GM12878 (cell line): ENCODE measurements at regions not wholly inside any gene's neighbourhood (a gene's known extent, or its start where the extent isn't known, plus 50 kb on each side); places are given as distances from the start of the nearest gene placed in this dataset.

ENCODE experiments used
- ATAC-seq: fragments of 200-7000 bp; cut with Tn5 transposase; 3 replicates; pipeline ENCODE4 v1.9.1; 2020; ENCODE audit warnings: mild to moderate bottlenecking, moderate library complexity
- BruUV-seq: library from RNA; stranded (reverse); fragments of 400-500 nt; replicated peaks from 2 replicates; lab custom pipeline; 2021; lab: Mats Ljungman, UMichigan
- CTCF ChIA-PET: fragments of 300-600 bp; sonication (Branson Sonifier 250); formaldehyde crosslinking; extraction: SDS; loops from one replicate; lab custom pipeline; 2021; ENCODE audit warnings: inconsistent platforms; lab: Yijun Ruan, JAX
- POLR2A ChIA-PET: fragments of 350-600 bp; formaldehyde crosslinking; extraction: SDS; loops from one replicate; lab custom pipeline; 2021; ENCODE audit warnings: inconsistent platforms; lab: Charles Lee
- RAD21 ChIA-PET: fragments of 300-600 bp; sonication (Branson Sonifier 250); formaldehyde crosslinking; loops from one replicate; lab custom pipeline; 2023; ENCODE audit warnings: antibody characterized with exemption; ENCODE audit not compliant: unreplicated experiment; lab: Charles Lee
- SMC1A ChIA-PET: fragments of 300-600 bp; sonication (Branson Sonifier 250); formaldehyde crosslinking; loops from one replicate; lab custom pipeline; 2023; ENCODE audit not compliant: unreplicated experiment, uncharacterized antibody; lab: Charles Lee
- DNase-seq: peaks from one replicate; pipeline ENCODE4 v3.0.0-alpha.2; 2011; ENCODE audit warnings: low read depth, low spot score
- FAIRE-seq: peaks from 3 replicates; lab custom pipeline; 2011; peaks lifted over from hg19 to GRCh38; lab: Jason Lieb, UNC
- H2AFZ ChIP-seq: 2 replicates; pipeline ENCODE4 v1.6.0; 2011; ENCODE audit warnings: low read depth, low read length, control low read depth; ENCODE audit not compliant: control insufficient read depth
- H3K27ac ChIP-seq: 2 replicates; pipeline ENCODE4 v1.5.1; 2011; ENCODE audit warnings: control low read depth; ENCODE audit not compliant: control insufficient read depth, insufficient read depth
- H3K27me3 ChIP-seq, 2 experiments: replicated peaks in 1 of 2; 2 replicates each; pipeline versions ENCODE4 v1.6.0 to v1.6.1; 2011; ENCODE audit warnings: low read length in 1 of 2; ENCODE audit not compliant: control insufficient read depth in 2 of 2, insufficient read depth in 2 of 2
- H3K36me3 ChIP-seq, 2 experiments: 2 replicates each; pipeline ENCODE4 v1.5.1; 2011; ENCODE audit warnings: low read length in 1 of 2; ENCODE audit not compliant: control insufficient read depth in 2 of 2, insufficient read depth in 2 of 2
- H3K4me1 ChIP-seq: 2 replicates; pipeline ENCODE4 v1.6.1; 2011; ENCODE audit warnings: mild to moderate bottlenecking, low read length, moderate library complexity, mixed read lengths; ENCODE audit not compliant: control insufficient read depth, insufficient read depth
- H3K4me2 ChIP-seq: 2 replicates; pipeline ENCODE4 v1.6.0; 2011; ENCODE audit warnings: control low read depth; ENCODE audit not compliant: control insufficient read depth, insufficient read depth
- H3K4me3 ChIP-seq: fragments of 200-600 bp; sonication (generic); 2 replicates; pipeline ENCODE4 v1.5.1; 2016
- H3K79me2 ChIP-seq: 2 replicates; pipeline ENCODE4 v1.6.0; 2011; ENCODE audit warnings: low read length; ENCODE audit not compliant: control insufficient read depth, insufficient read depth
- H3K9ac ChIP-seq: 2 replicates; pipeline ENCODE4 v1.8.0; 2011; ENCODE audit warnings: low read length, control low read depth, mixed read lengths; ENCODE audit not compliant: control insufficient read depth, insufficient read depth
- H3K9me3 ChIP-seq: replicated peaks from 3 replicates; pipeline ENCODE4 v1.5.1; 2011; ENCODE audit warnings: mild to moderate bottlenecking, low read length; ENCODE audit not compliant: control insufficient read depth, insufficient read depth
- H4K20me1 ChIP-seq: 2 replicates; pipeline ENCODE4 v1.6.0; 2011; ENCODE audit not compliant: control insufficient read depth, insufficient read depth
- BHLHE40 ChIP-seq, 2 experiments: fragments of 450-650 bp in 1 of 2; IDR thresholded peaks; 2 replicates each; pipeline ENCODE4 v1.6.1; 2011 to 2017; ENCODE audit warnings: low read depth in 2 of 2, borderline replicate concordance in 1 of 2, improper control_type of control experiment in 1 of 2, low read length in 1 of 2, mild to moderate bottlenecking in 1 of 2
- E2F4 ChIP-seq: IDR thresholded peaks from 2 replicates; pipeline ENCODE4 v1.6.1; 2012; ENCODE audit warnings: low read depth, low read length, improper control_type of control experiment
- GATAD2B ChIP-seq: fragments of 450-650 bp; conservative IDR thresholded peaks from 2 replicates; pipeline ENCODE4 v1.6.1; 2017; ENCODE audit warnings: low read depth, mild to moderate bottlenecking, moderate library complexity
- HDAC2 ChIP-seq: fragments of 200-600 bp; sonication (generic); IDR thresholded peaks from 2 replicates; pipeline ENCODE4 v1.6.1; 2017
- HDGF ChIP-seq: fragments of 450-650 bp; IDR thresholded peaks from 2 replicates; pipeline ENCODE4 v1.6.1; 2016; ENCODE audit warnings: antibody characterized with exemption
- IKZF2 ChIP-seq, 2 experiments: fragments of 450-650 bp; IDR thresholded peaks; 2 replicates each; pipeline ENCODE4 v1.6.1; 2017; ENCODE audit warnings: mild to moderate bottlenecking in 2 of 2, moderate library complexity in 2 of 2
- JUNB ChIP-seq: IDR thresholded peaks from 2 replicates; pipeline ENCODE4 v1.6.1; 2016; ENCODE audit warnings: antibody characterized with exemption, mild to moderate bottlenecking
- MTA2 ChIP-seq: fragments of 450-650 bp; IDR thresholded peaks from 2 replicates; pipeline ENCODE4 v1.6.1; 2016; ENCODE audit warnings: low read depth, mild to moderate bottlenecking, moderate library complexity
- PBX3 ChIP-seq: IDR thresholded peaks from 2 replicates; pipeline ENCODE4 v1.6.1; 2011; ENCODE audit warnings: mild to moderate bottlenecking, low read depth, low read length, moderate library complexity; ENCODE audit not compliant: insufficient replicate concordance
- PKNOX1 ChIP-seq: fragments of 450-650 bp; IDR thresholded peaks from 2 replicates; pipeline ENCODE4 v1.6.1; 2016; ENCODE audit warnings: mild to moderate bottlenecking
- RAD21 ChIP-seq: IDR thresholded peaks from 2 replicates; pipeline ENCODE4 v1.6.1; 2011; ENCODE audit warnings: mild to moderate bottlenecking, low read depth, low read length, moderate library complexity; ENCODE audit not compliant: insufficient read depth
- RAD51 ChIP-seq: fragments of 450-650 bp; IDR thresholded peaks from 2 replicates; pipeline ENCODE4 v1.6.1; 2016; ENCODE audit warnings: moderate library complexity, mild to moderate bottlenecking, inconsistent platforms
- RELA ChIP-seq: fragments of 450-650 bp; IDR thresholded peaks from 2 replicates; pipeline ENCODE4 v1.8.0; 2014; ENCODE audit warnings: borderline replicate concordance; ENCODE audit not compliant: partially characterized antibody
- RFX5 ChIP-seq: IDR thresholded peaks from 2 replicates; pipeline ENCODE4 v1.6.1; 2011; ENCODE audit warnings: low read depth, low read length, improper control_type of control experiment
- SIX5 ChIP-seq: IDR thresholded peaks from 2 replicates; pipeline ENCODE4 v1.6.1; 2011; ENCODE audit warnings: mild to moderate bottlenecking, low read depth, low read length, moderate library complexity; ENCODE audit not compliant: severe bottlenecking
- SMAD1 ChIP-seq: fragments of 450-650 bp; IDR thresholded peaks from 2 replicates; pipeline ENCODE4 v1.6.1; 2018; ENCODE audit warnings: mild to moderate bottlenecking, low read depth; ENCODE audit not compliant: partially characterized antibody
- SPI1 ChIP-seq: IDR thresholded peaks from 2 replicates; pipeline ENCODE4 v1.6.1; 2011; ENCODE audit warnings: low read depth, mild to moderate bottlenecking, low read length, moderate library complexity, borderline replicate concordance; ENCODE audit not compliant: insufficient read depth
- SREBF1 ChIP-seq: IDR thresholded peaks from 2 replicates; pipeline ENCODE4 v1.6.1; 2012; ENCODE audit warnings: mild to moderate bottlenecking, low read length
- SRF ChIP-seq, 2 experiments: IDR thresholded peaks; 2 replicates each; pipeline ENCODE4 v1.6.1; 2011; ENCODE audit warnings: low read depth in 2 of 2, low read length in 2 of 2, mild to moderate bottlenecking in 1 of 2, moderate library complexity in 1 of 2
- TCF12 ChIP-seq: IDR thresholded peaks from 2 replicates; pipeline ENCODE4 v1.6.1; 2011; ENCODE audit warnings: low read depth, mild to moderate bottlenecking, low read length
- TCF3 ChIP-seq: IDR thresholded peaks from 2 replicates; pipeline ENCODE4 v1.6.1; 2012; ENCODE audit warnings: low read depth, mild to moderate bottlenecking, low read length, borderline replicate concordance; ENCODE audit not compliant: insufficient read depth
- ZNF384 ChIP-seq: IDR thresholded peaks from 2 replicates; pipeline ENCODE4 v1.6.1; 2012; ENCODE audit warnings: low read depth, mild to moderate bottlenecking, low read length, improper control_type of control experiment, borderline replicate concordance
- WGBS: methylation state at CpG from one replicate; pipeline ENCODE4 v1.1.6; 2016; ENCODE audit warnings: low lambda C conversion rate; ENCODE audit not compliant: insufficient replicate concordance, insufficient coverage; ENCODE audit errors: missing lambda C conversion rate; 5-methylcytosine and 5-hydroxymethylcytosine counted together
- in situ Hi-C: fragments of 300-500 bp; cut with MboI; formaldehyde crosslinking; loops from 9 replicates; pipeline ENCODE4 v1.14.3; 2018; ENCODE audit warnings: mixed read lengths
- intact Hi-C: fragments of 100-400 bp; cut with micrococcal nuclease; formaldehyde crosslinking; loops from one replicate; pipeline ENCODE4 v1.14.2; 2022; ENCODE audit not compliant: unreplicated experiment

- SMC1A ChIA-PET, result interaction anchor here (1.7 kb wide), 1 partner anchor 9 kb away, joined by 4 read pairs; no protein-coding TSS in a partner anchor
- WGBS, result 20% methylated on average over 11 of the region's 12 CpGs
- H3K27ac ChIP-seq, result no peak overlapping the region
- no peaks in the 10 kb centered on the region for H3K79me2 ChIP-seq
- FAIRE-seq (no peak), ATAC-seq (peak; percentile 95), DNase-seq (peak; percentile 62)
- H3K4me1 ChIP-seq, result peaks cover 5% of the 10 kb centered on the region; the same call in 1 of the 2 replicates
- peak overlapping the region; percentile 34; the same call in 1 of the 2 replicates for H3K4me2 ChIP-seq
- no TSS peak for BruUV-seq
- H3K9ac ChIP-seq, result no peak overlapping the region
- no peaks in the 10 kb centered on the region; a peak in 1 of 4 replicates for H3K27me3 ChIP-seq
- intact Hi-C loops (no loop called here), in situ Hi-C loops (no loop called here)
- no peaks in the 10 kb centered on the region for H4K20me1 ChIP-seq
- no peaks in the 10 kb centered on the region for H3K9me3 ChIP-seq
- POLR2A ChIA-PET, result no interaction called here
- RAD21 ChIA-PET, result no interaction called here
- H3K36me3 ChIP-seq, result no peaks in the 10 kb centered on the region
- no peak overlapping the region for H3K4me3 ChIP-seq
- no peak overlapping the region for H2AFZ ChIP-seq
- CTCF ChIA-PET, result no interaction called here
- 0 out of 2 replicates have a peak, but pooled peaks have one; percentile 50 for TF ChIP-seq TCF3
- no peak for TF ChIP-seq GATAD2B
- no peak for TF ChIP-seq RAD51
- no peak for TF ChIP-seq SREBF1
- TF ChIP-seq PBX3, result no peak
- TF ChIP-seq RELA, result no peak
- no peak for TF ChIP-seq E2F4
- TF ChIP-seq RFX5, result no peak
- no peak for TF ChIP-seq HDAC2
- peak; percentile 52 to 73; a peak in 3 of 4 replicates for TF ChIP-seq BHLHE40 (IDR thresholded peaks at IDR 0.05; ENCODE audit: borderline replicate concordance in 1 of 2, low read depth in 2 of 2, low read length in 1 of 2)
- TF ChIP-seq TCF12, result peak; percentile 45; the same call in 1 of the 2 replicates
- no peak for TF ChIP-seq RAD21
- no peak for TF ChIP-seq SMAD1
- no peak for TF ChIP-seq IKZF2 (IDR thresholded peaks at IDR 0.05)
- peak; percentile 61; the same call in 1 of the 2 replicates for TF ChIP-seq MTA2
- TF ChIP-seq SPI1, result no peak
- TF ChIP-seq SIX5, result no peak
- TF ChIP-seq JUNB, result no peak
- peak; percentile 61 to 70; a peak in 2 of 4 replicates for TF ChIP-seq SRF (IDR thresholded peaks at IDR 0.05; ENCODE audit: low read depth in 2 of 2, low read length in 2 of 2)
- TF ChIP-seq PKNOX1, result peak; percentile 45; the same call in 1 of the 2 replicates
- TF ChIP-seq HDGF, result no peak
- peak; percentile 80 for TF ChIP-seq ZNF384
Observed at GRCh38 chr2:175575346-175576258, 394.1 kb upstream of the ATP5MC3 start.
